ENCODE measurements at regions not wholly inside any gene's neighbourhood (a gene's known extent, or its start where the extent isn't known, plus 50 kb on each side); places are given as distances from the start of the nearest gene placed in this dataset.

- 100% methylated on average over 1 of the region's 2 CpGs for WGBS (ENCODE audit: insufficient coverage)
- Mint-ChIP-seq H3K27me3 (no peaks in the 10 kb centered on the region), H3K4me3 (no peak overlapping the region), H3K9me3 (ENCODE audit: insufficient read depth) (peaks cover 3% of the 10 kb centered on the region), H3K27ac (no peak overlapping the region), H3K4me1 (peaks cover 20% of the 10 kb centered on the region)
- no peak for ATAC-seq (ENCODE audit: low read depth)
- TF ChIP-seq EZH2 (IDR thresholded peaks at IDR 0.05; ENCODE audit: borderline replicate concordance, insufficient read depth, low read depth, low read length, poor library complexity, severe bottlenecking) (no peak), CTCF (IDR thresholded peaks at IDR 0.05) (no peak)
- no peak for DNase-seq
- Histone ChIP-seq H3K9me3 (ENCODE audit: control extremely low read depth in 1 of 3, control insufficient read depth in 2 of 3, insufficient read depth in 1 of 3, low read length in 2 of 3) (no peaks in the 10 kb centered on the region), H4K20me1 (ENCODE audit: control insufficient read depth, insufficient read depth, low read length, poor library complexity, severe bottlenecking) (no peaks in the 10 kb centered on the region), H3K4me2 (replicated peaks; ENCODE audit: low read depth, low read length, poor library complexity, severe bottlenecking) (no peak overlapping the region), H3K4me3 (ENCODE audit: control extremely low read depth in 1 of 5, extremely low read depth in 1 of 5, insufficient read depth in 1 of 5, low read depth in 2 of 5, low read length in 4 of 5) (no peak overlapping the region), H3K27me3 (replicated peaks in 1 of 4; ENCODE audit: control extremely low read depth in 1 of 4, control insufficient read depth in 3 of 4, insufficient read depth in 4 of 4, low read length in 3 of 4) (no peaks in the 10 kb centered on the region), H3K9ac (ENCODE audit: low read length) (no peak overlapping the region), H3K36me3 (replicated peaks in 1 of 2; ENCODE audit: control extremely low read depth in 1 of 2, control insufficient read depth in 1 of 2, extremely low read depth in 1 of 2, insufficient read depth in 2 of 2, low read length in 1 of 2) (no peaks in the 10 kb centered on the region), H3K4me1 (ENCODE audit: control insufficient read depth in 2 of 2, insufficient read depth in 2 of 2, low read length in 2 of 2) (peaks cover 11 to 16% of the 10 kb centered on the region in 2 donors), H3K79me2 (ENCODE audit: control insufficient read depth, insufficient read depth, low read length) (no peaks in the 10 kb centered on the region), H2AFZ (ENCODE audit: insufficient read depth, low read depth, low read length, poor library complexity, severe bottlenecking) (no peak overlapping the region), H3K27ac (ENCODE audit: low read length in 2 of 2) (no peak overlapping the region)
- POLR2A ChIA-PET = no interaction called here
- intact Hi-C loops (cut with micrococcal nuclease) = no loop called here
- CTCF ChIA-PET = no interaction called here
Observed at GRCh38 chr3:177947901-177948300, 588.3 kb upstream of the KCNMB2 start.

GRCh38 chr3:177948716-177949425 is 587.4 kb upstream of the KCNMB2 start:
- Histone ChIP-seq H3K36me3 (replicated peaks in 1 of 2; ENCODE audit: control extremely low read depth in 1 of 2, control insufficient read depth in 1 of 2, extremely low read depth in 1 of 2, insufficient read depth in 2 of 2, low read length in 1 of 2) (no peaks in the 10 kb centered on the region), H2AFZ (ENCODE audit: insufficient read depth, low read depth, low read length, poor library complexity, severe bottlenecking) (no peak overlapping the region), H4K20me1 (ENCODE audit: control insufficient read depth, insufficient read depth, low read length, poor library complexity, severe bottlenecking) (no peaks in the 10 kb centered on the region), H3K4me2 (replicated peaks; ENCODE audit: low read depth, low read length, poor library complexity, severe bottlenecking) (no peak overlapping the region), H3K4me1 (ENCODE audit: control insufficient read depth in 2 of 2, insufficient read depth in 2 of 2, low read length in 2 of 2) (peaks cover 9 to 14% of the 10 kb centered on the region in 2 donors), H3K79me2 (ENCODE audit: control insufficient read depth, insufficient read depth, low read length) (no peaks in the 10 kb centered on the region), H3K27me3 (replicated peaks in 1 of 4; ENCODE audit: control extremely low read depth in 1 of 4, control insufficient read depth in 3 of 4, insufficient read depth in 4 of 4, low read length in 3 of 4) (no peaks in the 10 kb centered on the region), H3K4me3 (ENCODE audit: control extremely low read depth in 1 of 5, extremely low read depth in 1 of 5, insufficient read depth in 1 of 5, low read depth in 2 of 5, low read length in 4 of 5) (no peak overlapping the region), H3K27ac (ENCODE audit: low read length in 2 of 2) (no peak overlapping the region), H3K9me3 (ENCODE audit: control extremely low read depth in 1 of 3, control insufficient read depth in 2 of 3, insufficient read depth in 1 of 3, low read length in 2 of 3) (no peaks in the 10 kb centered on the region), H3K9ac (ENCODE audit: low read length) (no peak overlapping the region)
- peaks cover 3% of the 10 kb centered on the region for H3K9me3 Mint-ChIP-seq (ENCODE audit: insufficient read depth)
- DNase-seq (no peak), ATAC-seq (ENCODE audit: low read depth) (no peak)
- ChIA-PET CTCF (no interaction called here), POLR2A (no interaction called here)
- H3K27me3 Mint-ChIP-seq = no peaks in the 10 kb centered on the region
- WGBS (ENCODE audit: insufficient coverage) = 13% methylated on average over 1 of the region's 4 CpGs
- intact Hi-C loops (cut with micrococcal nuclease) = no loop called here
- H3K27ac Mint-ChIP-seq = no peak overlapping the region
- peaks cover 17% of the 10 kb centered on the region for H3K4me1 Mint-ChIP-seq
- H3K4me3 Mint-ChIP-seq = no peak overlapping the region
- no peak for TF ChIP-seq EZH2 (IDR thresholded peaks at IDR 0.05; ENCODE audit: borderline replicate concordance, insufficient read depth, low read depth, low read length, poor library complexity, severe bottlenecking)
- TF ChIP-seq CTCF (IDR thresholded peaks at IDR 0.05) = no peak
